ENCODE measurements at regions not wholly inside any gene's neighbourhood (a gene's known extent, or its start where the extent isn't known, plus 50 kb on each side); places are given as distances from the start of the nearest gene placed in this dataset.
"Not testable (repeated sequence)": the region's sequence is repeated elsewhere in the genome, so short reads cannot be mapped to it uniquely, and the experiment has no call there.

DNA sequence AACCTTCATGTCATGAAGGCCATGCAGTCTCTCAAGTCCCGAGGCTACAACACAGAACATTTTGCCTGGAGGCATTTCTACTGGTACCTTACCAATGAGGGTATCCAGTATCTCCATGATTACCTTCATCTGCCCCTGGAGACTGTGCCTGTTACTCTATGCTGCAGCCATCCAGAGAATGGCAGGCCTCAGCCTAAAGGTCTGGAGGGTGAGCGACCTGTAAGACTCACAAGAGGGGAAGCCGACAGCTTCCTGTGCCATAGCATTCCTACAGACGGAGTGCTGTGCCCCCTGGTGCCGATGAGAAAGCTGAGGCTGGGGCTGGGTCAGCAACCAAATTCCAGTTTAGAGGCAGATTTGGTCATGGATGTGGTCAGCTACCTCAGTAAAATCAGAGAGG is 51.3 kb upstream of the CADPS start:
- no peak for DNase-seq (ENCODE audit: low read depth)

DNA sequence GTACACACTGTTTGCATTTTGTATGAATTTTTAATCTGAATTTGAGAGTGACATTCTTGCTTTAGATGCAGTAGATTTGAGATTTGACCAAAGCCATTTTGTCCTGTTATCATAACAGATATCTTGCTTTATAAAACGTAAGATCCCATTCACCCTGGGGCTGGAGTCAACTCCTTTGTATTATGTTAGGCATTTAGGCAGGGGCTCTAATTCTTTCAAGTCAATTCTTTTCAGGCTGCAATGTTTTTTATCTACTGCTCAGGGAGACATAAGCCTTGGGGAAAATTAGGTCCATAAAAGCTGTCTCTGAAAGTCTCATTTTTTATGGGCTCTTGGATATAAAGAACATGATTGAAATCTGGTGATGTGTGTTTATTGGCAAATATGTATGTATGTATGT is 53.0 kb upstream of the CADPS start:
- no peak for DNase-seq (ENCODE audit: low read depth)

DNA sequence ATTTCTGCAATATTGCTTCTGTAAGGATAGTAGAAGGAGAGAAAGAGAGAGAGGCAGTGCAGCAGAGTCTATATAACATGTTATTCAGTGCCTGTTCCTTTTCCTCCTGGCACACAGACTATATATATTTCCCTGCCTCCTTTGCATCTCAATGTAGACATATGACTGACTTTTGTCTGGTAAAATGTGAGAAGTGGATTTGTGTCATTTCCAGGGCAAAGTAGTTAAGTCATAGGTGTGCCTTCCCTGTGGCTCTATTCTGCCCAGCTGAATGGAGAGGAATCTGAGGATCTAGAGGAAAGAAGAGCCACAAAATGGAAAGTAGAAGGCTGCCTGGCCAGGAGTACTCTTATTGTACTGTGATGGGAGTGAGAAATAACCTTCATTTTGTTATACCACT is 54.6 kb upstream of the CADPS start:
- DNase-seq (ENCODE audit: low read depth) = no peak

DNA sequence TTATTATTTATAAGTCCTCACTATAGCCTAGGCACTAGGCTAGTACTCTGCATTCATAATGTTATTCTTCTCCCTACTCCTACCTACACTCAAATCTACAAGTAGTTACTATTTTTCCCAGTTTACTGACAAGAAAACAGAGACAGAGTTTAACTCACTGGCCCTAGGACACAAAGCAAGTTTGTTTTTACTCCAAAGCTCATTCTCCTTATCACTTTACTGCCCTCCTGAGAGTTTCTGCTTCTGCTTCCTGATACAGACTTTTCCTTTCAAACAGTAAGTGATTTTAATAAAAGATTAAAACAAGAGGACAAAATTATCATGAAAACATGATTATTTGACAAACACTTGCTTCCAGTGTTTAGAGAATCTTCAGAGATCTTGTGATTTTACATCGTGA is 60.6 kb upstream of the CADPS start:
- DNase-seq (ENCODE audit: low read depth) = no peak

DNA sequence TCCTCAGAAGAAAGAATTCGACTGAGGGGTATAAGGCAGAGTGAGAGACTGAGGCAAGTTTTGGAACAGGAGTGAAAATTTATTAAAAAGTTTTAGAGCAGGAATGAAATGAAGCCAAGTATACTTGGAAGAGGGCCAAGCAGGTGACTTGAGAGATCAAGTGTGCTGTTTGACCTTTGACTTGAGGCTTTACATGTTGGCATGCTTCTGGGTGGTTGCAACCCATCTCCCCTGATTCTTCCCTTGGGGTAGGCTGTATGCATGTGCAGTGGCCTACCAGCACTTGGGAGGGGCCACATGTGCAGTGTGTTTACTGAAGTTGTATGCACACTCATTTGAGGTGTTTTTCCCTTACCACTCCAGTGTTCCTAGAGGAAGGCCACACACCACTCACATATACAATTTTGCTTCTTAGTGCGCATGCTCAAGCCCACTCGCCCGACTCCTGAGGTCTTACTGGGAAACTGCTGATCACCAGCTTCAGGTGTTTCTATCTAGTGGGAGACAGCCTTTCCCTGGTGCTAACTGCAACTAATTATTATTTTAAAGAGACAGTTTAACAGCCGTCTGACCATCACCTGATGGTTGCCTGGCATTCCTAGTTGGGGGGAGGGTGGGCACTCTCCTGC is 61.5 kb upstream of the CADPS start:
- DNase-seq (ENCODE audit: low read depth) = no peak

DNA sequence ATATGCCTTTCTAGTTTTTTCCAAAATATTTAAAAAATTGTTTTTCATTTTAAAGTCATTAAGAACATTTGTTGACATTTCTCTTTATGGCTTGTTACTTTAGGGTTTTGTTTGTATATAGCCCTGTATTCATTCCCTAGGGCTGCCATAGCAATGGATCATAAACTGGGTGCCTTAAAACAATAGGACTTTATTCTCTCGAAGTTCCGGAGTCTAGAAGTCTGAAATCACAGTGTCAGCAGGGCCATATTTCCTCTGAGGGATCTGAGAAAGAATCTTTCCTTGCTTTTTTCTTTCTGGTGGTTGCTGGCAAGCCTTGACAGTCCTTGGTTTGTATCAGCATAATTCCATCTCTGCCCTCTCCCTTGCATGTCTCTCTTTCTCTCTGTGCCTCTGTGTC is 63.4 kb upstream of the CADPS start:
- DNase-seq (ENCODE audit: low read depth) = no peak

DNA sequence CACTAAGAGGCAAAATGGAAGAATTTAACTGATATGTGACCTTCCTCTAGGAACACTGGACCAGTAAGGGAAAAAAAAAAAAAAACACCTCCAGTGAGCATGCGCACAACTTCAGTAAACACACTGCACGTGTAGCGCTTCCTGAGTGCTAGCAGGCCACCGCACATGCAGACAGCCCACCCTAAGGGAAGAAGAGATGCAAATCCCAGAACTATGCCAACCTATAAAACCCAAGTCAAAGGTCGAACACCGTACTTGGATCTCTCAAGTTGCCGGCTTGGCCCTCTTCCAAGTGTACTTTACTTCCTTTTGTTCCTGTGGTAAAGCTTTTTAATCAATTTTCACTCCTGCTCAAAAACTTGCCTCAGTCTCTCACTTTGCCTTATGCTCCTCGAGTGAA is 64.5 kb upstream of the CADPS start:
- DNase-seq (ENCODE audit: low read depth) = no peak

DNA sequence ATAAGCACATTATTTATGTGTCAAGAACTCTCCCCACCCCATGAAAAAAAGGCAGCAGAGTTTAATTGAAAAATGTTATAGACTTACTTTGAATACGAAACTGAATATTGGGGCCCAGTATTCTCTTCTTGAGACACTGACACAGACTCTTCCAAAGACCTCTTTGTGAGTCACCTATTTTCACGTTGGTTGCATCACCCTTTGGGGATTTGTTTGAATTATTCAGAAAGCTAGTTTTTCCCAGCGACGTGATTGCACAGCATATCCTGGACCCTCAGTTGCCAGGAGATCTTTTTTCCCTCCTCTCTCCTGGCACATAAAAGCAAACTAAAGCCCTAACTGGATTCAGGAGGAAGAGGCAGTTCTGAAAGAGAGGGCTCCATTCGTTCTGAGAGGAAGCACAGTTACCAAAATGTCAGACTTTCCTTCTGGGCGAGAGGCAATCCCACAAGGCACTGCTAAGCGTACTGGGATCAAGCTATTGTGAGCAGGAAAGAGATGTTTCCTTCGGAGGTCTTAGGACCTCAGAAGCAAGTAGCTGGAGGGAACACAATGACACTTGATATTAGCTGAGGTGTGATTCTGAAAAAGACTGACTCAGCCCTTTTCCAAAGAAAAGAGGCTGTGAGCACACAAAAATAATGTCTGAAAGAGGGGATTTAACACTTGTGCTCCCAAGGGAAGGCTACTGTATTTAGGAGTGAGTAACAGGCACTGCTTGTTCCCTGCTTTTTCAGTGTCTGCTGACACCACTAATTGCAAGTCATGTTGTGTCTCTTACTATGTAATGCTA is 65.8 kb upstream of the CADPS start:
- DNase-seq (ENCODE audit: low read depth) = peak; percentile 13

DNA sequence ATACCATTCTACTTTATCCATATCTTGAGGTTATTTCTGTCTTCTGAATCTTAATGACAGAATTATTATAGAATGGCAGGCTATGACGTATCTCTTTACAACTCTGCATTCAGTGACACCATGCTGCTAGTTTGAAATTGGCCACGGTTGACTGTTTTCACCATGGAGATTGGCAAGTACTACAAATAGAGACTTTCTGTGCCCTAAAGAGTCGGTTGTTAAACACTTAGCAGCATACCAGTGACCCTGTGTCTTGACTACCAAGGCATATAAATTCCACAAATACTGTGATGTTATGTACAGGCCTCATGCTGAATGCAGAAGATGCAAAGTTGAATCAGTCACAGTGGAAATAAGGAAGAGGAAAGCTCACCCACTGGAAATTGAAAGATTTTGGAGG is 67.0 kb upstream of the CADPS start:
- no peak for DNase-seq (ENCODE audit: low read depth)

DNA sequence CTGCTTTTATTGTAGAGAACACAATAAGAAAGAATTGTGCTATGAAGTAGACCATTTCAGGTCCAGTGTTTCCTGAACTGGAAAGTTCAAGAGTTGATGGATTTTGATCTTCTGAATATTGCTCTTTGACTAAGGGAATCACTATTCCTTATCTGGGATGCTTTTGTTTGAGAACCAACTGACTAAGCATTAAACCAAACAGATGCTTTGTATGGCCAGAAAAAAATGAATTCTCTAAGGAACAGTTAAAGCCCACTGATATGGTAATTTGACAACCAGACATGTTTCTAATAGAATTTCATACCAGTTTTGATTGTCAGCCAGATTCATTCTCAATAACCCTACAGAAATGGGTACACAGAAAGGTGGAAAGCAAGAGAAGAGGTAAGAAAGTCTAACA is 67.5 kb upstream of the CADPS start:
- DNase-seq (ENCODE audit: low read depth) = no peak

DNA sequence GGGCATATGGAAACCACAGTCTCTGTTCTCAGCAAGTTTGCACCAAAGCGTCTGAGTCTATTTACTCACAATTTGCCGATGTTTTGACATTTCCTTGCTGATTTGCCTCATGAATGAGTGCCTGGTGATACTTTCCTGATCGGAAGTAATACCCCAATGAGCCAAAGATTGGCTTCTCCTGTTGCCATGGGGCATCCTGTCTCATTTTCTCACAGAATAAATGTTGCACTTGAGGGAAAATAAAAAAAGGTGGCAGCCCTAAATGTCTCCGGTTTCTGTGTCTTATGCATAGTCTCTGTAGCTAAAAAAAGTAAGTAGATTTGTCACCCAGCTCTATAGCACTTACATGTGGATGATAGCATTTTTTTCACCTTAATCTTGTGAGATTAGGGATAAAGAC is 73.7 kb upstream of the CADPS start:
- no peak for DNase-seq (ENCODE audit: low read depth)

DNA sequence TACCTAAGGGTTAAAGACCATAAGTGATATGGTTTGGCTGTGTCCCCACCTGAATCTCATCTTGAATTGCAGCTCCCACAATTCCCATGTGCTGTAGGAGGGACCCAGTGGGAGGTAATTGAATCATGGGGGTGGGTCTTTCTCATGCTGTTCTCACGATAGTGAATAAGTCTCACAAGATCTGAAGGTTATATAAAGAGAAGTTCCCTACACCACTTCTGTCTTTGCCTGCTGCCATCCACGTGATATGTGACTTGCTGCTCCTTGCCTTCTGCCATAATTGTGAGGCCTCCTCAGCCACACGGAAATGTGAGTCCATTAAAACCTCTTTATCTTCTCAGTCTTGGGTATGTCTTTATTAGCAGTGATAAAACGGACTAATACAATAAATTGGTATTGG is 75.0 kb upstream of the CADPS start:
- no peak for DNase-seq (ENCODE audit: low read depth)

DNA sequence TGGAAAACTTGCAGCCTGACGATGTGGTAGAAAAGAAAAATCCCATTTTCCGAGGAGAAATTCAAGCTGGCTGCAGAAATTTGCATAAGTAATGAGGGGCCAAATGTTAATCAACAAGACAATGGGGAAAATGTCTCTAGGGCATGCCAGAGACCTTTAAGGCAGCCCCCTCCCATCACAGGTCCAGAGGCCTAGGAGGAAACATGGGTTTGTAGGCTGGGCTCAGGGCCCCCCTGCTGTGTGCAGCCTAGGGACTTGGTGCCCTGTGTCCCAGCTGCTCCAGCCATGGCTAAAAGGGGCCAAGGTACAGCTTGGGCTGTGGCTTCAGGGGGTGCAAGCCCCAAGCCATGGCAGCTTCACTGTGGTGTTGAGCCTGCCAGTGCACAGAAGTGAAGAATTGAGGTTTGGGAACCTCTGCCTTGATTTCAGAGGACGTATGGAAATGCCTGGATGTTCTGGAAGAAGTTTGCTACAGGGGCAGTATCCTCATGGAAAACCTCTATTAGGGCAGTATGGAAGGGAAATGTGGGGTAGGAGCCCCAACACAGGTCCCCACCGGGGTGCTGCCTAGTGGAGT is 75.9 kb upstream of the CADPS start:
- no peak for DNase-seq (ENCODE audit: low read depth)

DNA sequence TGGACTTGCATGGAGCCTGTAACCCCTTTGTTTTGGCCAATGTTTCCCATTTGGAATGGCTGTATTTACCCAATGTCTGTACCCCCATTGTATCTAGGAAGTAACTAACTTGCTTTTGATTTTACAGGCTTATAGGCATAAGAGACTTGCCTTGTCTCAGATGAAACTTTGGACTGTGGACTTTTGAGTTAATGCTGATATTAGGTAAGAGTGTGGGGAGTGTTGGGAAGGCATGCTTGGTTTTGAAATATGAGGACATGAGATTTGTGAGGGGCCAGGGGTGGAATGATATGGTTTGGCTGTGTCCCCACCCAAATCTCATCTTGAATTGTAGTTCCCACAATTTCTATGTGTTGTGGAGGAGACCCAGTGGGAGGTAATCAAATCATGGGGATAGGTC is 76.7 kb upstream of the CADPS start:
- DNase-seq (ENCODE audit: low read depth) = not testable (repeated sequence)

DNA sequence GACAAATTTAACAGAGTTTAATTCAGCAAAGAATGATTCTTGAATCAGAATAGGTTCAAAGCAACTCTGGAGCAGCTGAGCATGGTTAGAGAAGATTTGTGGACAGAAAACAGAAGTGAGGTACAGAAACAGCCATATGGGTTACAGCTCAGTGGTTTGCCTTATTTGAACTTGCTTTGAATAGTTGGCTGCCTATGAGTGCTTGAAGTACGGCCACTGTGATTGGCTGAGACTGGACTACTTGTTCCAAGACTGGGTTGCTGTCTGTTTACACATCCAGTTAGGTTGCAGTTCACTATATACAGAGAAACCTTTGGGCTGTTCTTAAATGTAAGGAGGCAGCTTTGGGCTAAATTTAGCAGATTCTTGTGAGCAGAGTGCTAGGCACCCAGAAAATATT is 79.4 kb upstream of the CADPS start:
- no peak for DNase-seq (ENCODE audit: low read depth)

DNA sequence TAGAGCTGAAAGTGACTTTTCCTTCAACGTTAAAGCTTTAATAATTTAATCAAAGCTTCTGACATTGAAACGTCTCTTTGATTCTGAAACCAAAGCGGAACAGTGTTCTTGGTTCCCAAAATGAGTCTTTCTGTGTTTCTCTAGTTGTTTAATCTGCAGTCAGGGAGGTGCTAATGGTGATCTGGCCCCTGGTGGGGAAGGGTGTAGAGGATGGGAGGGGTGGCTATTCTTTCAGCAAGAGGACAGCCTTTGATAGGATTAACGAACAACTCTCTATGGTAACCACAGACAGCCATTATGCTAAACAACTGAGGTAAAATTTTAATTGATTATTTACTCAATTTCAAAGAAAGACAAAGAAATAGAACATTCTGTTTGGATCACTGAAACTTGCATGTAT is 79.9 kb upstream of the CADPS start:
- no peak for DNase-seq (ENCODE audit: low read depth)

DNA sequence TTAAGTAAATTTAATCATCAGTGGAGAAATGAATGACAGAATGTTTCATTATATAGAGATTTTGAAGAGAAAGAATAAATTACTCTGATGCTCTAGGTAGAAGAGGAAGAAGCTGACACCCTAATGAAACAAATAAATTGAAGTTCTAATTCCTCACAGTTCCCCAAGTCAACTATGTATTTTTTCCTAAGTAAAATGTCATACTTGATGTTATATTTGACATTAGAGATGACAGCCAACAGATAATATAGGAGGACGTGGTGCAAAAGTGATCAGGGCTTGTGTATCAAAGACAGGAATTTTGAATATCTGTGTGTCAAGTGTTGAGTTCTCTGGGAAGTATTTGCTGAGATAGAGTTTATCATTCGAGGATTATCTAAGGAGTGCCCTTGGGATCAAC is 81.2 kb upstream of the CADPS start:
- DNase-seq (ENCODE audit: low read depth) = no peak

DNA sequence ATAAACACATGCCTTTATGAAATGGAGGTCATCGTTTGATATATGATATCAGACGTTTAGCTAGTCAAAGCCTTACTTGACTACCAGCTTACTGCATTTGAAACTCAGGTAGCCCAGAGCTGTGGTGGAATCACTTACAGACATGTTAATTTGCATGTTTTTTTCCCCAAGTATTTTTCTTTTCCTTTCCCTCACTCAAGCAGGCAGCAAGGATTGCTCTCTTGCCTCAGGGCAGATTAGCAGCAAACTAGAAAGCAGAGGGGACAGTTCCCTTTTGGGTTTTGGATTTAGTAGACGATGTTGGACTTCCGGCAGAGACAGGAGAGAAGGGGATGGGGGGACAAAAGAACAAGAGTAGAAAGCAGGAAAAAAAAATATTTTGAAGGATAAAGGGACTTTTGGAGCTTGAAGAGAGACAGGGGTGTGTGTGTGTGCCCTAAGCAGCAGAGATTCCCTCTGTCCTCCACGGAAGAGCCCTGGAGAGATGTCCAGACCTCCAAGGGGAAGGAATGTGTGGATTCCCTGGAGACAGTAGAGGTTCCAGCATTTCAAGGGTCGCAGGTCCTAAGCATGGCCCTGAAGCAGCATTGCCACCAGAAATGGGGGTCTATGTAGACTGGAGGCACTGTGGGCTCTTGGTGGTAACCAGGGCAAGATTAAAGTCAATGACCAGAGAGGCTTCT is 86.8 kb upstream of the CADPS start:
- no peak for DNase-seq (ENCODE audit: low read depth)

DNA sequence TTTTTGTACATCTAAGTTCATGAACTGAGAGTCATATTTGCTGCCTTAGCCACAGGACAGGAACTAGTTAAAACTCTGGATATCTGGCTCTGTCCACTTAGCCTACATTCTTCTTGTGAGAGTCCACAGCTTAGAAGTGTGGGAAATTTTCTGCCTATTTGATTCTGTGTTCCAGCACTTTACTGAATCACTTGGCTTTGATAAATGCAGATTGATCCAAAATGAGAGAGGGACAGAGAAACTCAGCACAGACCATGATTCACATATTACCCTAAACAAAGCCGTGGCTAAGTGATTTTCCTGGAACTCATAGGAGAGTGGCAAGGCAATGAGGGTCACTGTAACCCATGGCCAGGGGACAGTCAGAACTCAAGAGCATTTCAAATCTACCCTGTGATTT is 87.5 kb upstream of the CADPS start:
- no peak for DNase-seq (ENCODE audit: low read depth)

DNA sequence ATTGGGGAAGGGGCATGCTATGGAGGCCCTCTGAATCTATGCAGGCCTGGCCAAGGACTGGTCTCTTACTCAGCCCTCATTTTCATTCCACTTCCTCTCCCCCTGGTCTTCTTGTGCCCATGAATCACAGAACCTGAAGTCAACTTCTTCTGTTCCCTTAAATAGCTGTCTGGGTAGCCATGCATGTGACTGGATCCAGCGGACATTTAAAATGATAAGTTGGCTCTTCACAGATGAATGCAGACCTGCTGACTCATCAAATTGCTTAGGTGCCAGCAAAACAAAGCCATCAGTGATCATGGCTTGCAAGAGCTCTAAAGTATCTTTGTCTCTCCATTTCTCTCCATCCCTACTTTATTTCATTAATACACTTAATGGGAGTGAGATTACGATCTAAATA is 90.1 kb upstream of the CADPS start:
- no peak for DNase-seq (ENCODE audit: low read depth)

DNA sequence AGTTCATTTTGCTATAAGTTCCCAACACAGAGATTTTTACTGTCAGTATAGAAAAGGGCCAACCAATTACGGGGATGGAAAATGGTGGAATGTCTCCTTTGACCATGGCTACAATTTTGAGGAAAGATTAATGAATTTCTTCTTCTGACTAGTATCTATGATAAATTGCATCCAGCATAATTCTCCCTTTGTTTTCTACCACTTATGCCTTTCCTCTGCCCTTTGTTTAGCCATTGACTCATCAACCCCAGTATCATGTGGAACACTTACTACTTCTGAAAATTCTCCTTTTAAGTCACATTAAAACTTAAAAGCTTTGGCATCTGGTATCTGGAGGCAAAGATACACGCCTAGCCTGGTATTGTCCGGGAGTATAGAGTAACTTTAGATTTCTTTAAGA is 92.9 kb upstream of the CADPS start:
- no peak for DNase-seq (ENCODE audit: low read depth)

DNA sequence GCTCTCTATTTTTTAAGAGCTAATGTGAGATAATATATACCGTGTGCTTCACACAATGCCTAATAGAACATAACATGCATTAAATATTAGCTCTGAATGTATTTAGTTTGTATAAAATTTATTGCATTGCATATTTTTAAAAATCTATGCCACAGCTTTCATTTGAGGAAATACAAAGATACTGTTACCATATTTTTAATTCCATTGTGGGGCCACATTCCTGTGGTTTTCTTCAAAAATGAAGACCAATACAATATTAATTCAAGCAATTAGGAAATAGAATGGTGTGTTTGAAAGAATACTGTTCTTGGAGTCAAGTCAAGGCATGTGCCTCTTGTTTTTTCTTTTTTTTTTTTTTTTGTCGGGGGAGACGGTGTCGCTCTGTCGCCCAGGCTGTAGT is 95.4 kb upstream of the CADPS start:
- no peak for DNase-seq (ENCODE audit: low read depth)

DNA sequence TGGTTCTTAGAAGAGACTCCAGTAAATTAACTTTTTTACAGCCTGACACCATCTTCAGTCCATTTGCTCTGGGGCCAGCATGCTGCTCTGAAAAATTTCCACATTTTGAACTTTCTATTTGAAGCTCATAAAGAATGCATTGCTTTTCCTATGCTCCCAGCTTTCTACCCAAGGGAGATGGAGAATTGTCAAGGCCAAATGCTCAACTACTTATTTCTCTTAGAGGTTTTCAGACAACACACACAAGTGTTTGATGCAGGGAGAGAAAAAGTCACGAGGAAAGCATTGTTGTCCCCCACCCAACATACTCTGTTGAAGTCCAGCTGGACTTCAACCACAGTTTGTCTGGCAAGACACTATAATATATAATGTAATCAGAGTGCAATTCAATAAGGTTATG is 100.3 kb upstream of the CADPS start:
- no peak for DNase-seq (ENCODE audit: low read depth)

Measured in GM04504 (cell line).